HG02623 (cell line): ENCODE measurements at regions not wholly inside any gene's neighbourhood (a gene's known extent, or its start where the extent isn't known, plus 50 kb on each side); places are given as distances from the start of the nearest gene placed in this dataset.

Experiments used
- ATAC-seq: cut with Tn5 transposase; IDR thresholded peaks from one replicate; pipeline ENCODE4 v1.9.1; 2021; ENCODE audit warnings: moderate library complexity; ENCODE audit not compliant: unreplicated experiment

GRCh38 chr12:100738086-100738485 lies 56.5 kb upstream of the ANO4 start:
- ATAC-seq: no peak

- ATAC-seq: no peak
Observed at GRCh38 chr12:100741084-100741711, 53.4 kb upstream of the ANO4 start.

- ATAC-seq: no peak
Observed at GRCh38 chr12:100743060-100743459, 51.5 kb upstream of the ANO4 start.
